K562 (cell line): ENCODE measurements at regions not wholly inside any gene's neighbourhood (a gene's known extent, or its start where the extent isn't known, plus 50 kb on each side); places are given as distances from the start of the nearest gene placed in this dataset.

Experiments
- ATAC-seq: fragments of 200-7000 bp; cut with Tn5 transposase; 3 replicates; pipeline ENCODE4 v1.9.1; 2020; ENCODE audit warnings: moderate library complexity
- BruUV-seq: library from RNA; stranded (reverse); fragments of 400-500 nt; replicated peaks from 2 replicates; lab custom pipeline; 2021; lab: Mats Ljungman, UMichigan
- CTCF ChIA-PET: fragments of 300-600 bp; formaldehyde crosslinking; extraction: SDS; loops from one replicate; lab custom pipeline; 2021; ENCODE audit warnings: low intra/inter-chr PET ratio; lab: Yijun Ruan, JAX
- POLR2A ChIA-PET: fragments of 300-600, 350-650 bp; sonication (Branson Sonifier 250); formaldehyde crosslinking; extraction: SDS; loops from one replicate; lab custom pipeline; 2021; ENCODE audit warnings: antibody characterized with exemption, inconsistent platforms; lab: Yijun Ruan, JAX
- DNase-seq, 4 experiments: peaks; one replicate each; pipeline versions ENCODE4 v3.0.0 to v3.0.0-alpha.2; 2011 to 2018; ENCODE audit warnings: low spot score in 3 of 4, mixed read lengths in 3 of 4; ENCODE audit errors: extremely low read depth in 1 of 4
- FAIRE-seq: peaks from 2 replicates; lab custom pipeline; 2011; peaks lifted over from hg19 to GRCh38; lab: Jason Lieb, UNC
- H2AFZ ChIP-seq: 2 replicates; pipeline ENCODE4 v1.6.0; 2011; ENCODE audit warnings: low read depth, low read length, control low read depth, inconsistent platforms
- H3K27ac ChIP-seq: fragments of 200-600 bp; 3 replicates; pipeline ENCODE4 v1.8.0; 2011; ENCODE audit warnings: low read depth, mild to moderate bottlenecking, control low read depth, inconsistent platforms, low read length, moderate library complexity, mixed read lengths; ENCODE audit errors: extremely low read depth
- H3K27me3 ChIP-seq, 2 experiments: fragments of 300-600 bp in 1 of 2; 2 replicates in 1 of 2; 3 replicates in 1 of 2; pipeline versions ENCODE4 v1.6.0 to v1.8.0; 2011; ENCODE audit warnings: inconsistent platforms in 2 of 2, low read length in 2 of 2, mild to moderate bottlenecking in 1 of 2, mixed read lengths in 1 of 2, moderate library complexity in 1 of 2; ENCODE audit not compliant: control insufficient read depth in 2 of 2, insufficient read depth in 2 of 2
- H3K36me3 ChIP-seq: fragments of 300-600 bp; 3 replicates; pipeline ENCODE4 v1.8.0; 2011; ENCODE audit warnings: mild to moderate bottlenecking, low read length, inconsistent platforms; ENCODE audit not compliant: control insufficient read depth, insufficient read depth
- H3K4me1 ChIP-seq, 2 experiments: fragments of 200-600 bp in 1 of 2; replicated peaks in 1 of 2; 2 replicates in 1 of 2; 3 replicates in 1 of 2; pipeline versions ENCODE4 v1.5.1 to v1.8.0; 2011; ENCODE audit warnings: inconsistent platforms in 2 of 2, low read length in 2 of 2, mild to moderate bottlenecking in 1 of 2, mixed read lengths in 1 of 2, moderate library complexity in 1 of 2; ENCODE audit not compliant: control insufficient read depth in 2 of 2, insufficient read depth in 2 of 2
- H3K4me2 ChIP-seq: 2 replicates; pipeline ENCODE4 v1.6.1; 2011; ENCODE audit warnings: low read length, control low read depth, inconsistent platforms, mixed read lengths; ENCODE audit not compliant: insufficient read depth
- H3K4me3 ChIP-seq: fragments of 200-600 bp; sonication (generic), shearing (Covaris generic); 2 replicates; pipeline ENCODE4 v1.5.1; 2016; ENCODE audit warnings: control low read depth, inconsistent platforms
- H3K79me2 ChIP-seq: fragments of 200-600 bp; 3 replicates; pipeline ENCODE4 v1.8.0; 2011; ENCODE audit warnings: low read length, inconsistent platforms; ENCODE audit not compliant: control insufficient read depth, insufficient read depth
- H3K9ac ChIP-seq, 2 experiments: 2 replicates each; pipeline versions ENCODE4 v1.6.0 to v1.6.1; 2011; ENCODE audit warnings: low read depth in 2 of 2, low read length in 2 of 2, control low read depth in 1 of 2, inconsistent platforms in 1 of 2, mild to moderate bottlenecking in 1 of 2, mixed read lengths in 1 of 2; ENCODE audit not compliant: insufficient read depth in 1 of 2
- H3K9me1 ChIP-seq: one replicate; pipeline ENCODE4 v1.6.0; 2011; ENCODE audit warnings: inconsistent platforms, mild to moderate bottlenecking, low read length, moderate library complexity; ENCODE audit not compliant: control insufficient read depth, insufficient read depth
- H3K9me3 ChIP-seq: replicated peaks from 2 replicates; pipeline ENCODE4 v1.5.1; 2011; ENCODE audit warnings: low read depth, low read length, inconsistent platforms; ENCODE audit not compliant: control insufficient read depth, insufficient read depth
- H4K20me1 ChIP-seq: replicated peaks from 2 replicates; pipeline ENCODE4 v1.6.1; 2011; ENCODE audit warnings: low read length, inconsistent platforms, mixed read lengths; ENCODE audit not compliant: control insufficient read depth, insufficient read depth
- ARID4B ChIP-seq: sonication (generic); formaldehyde crosslinking; IDR thresholded peaks from 2 replicates; pipeline ENCODE4 v1.8.0; 2022; ENCODE audit warnings: mild to moderate bottlenecking, missing genetic modification reagents
- ATF1 ChIP-seq, 2 experiments: fragments of 450-650 bp in 1 of 2; IDR thresholded peaks; 2 replicates each; pipeline ENCODE4 v1.6.1; 2016; ENCODE audit warnings: missing compliant biosample characterization in 1 of 2, missing genetic modification characterization in 1 of 2
- CHD1 ChIP-seq: fragments of 200-600 bp; sonication (generic); IDR thresholded peaks from one replicate; pipeline ENCODE4 v1.6.1; 2012; ENCODE audit warnings: mild to moderate bottlenecking, moderate library complexity, low read length, inconsistent platforms
- CHD4 ChIP-seq: fragments of 200-600 bp; sonication (generic); IDR thresholded peaks from 3 replicates; pipeline ENCODE4 v1.6.1; 2012; ENCODE audit warnings: low read depth, mild to moderate bottlenecking, mixed read lengths, low read length, inconsistent platforms; ENCODE audit not compliant: insufficient read depth, insufficient replicate concordance, poor library complexity, severe bottlenecking
- COPS2 ChIP-seq: fragments of 450-650 bp; conservative IDR thresholded peaks from 2 replicates; pipeline ENCODE4 v1.6.1; 2016; ENCODE audit warnings: mild to moderate bottlenecking, moderate library complexity
- PRMT5 ChIP-seq: sonication (generic); formaldehyde crosslinking; IDR thresholded peaks from 2 replicates; pipeline ENCODE4 v1.5.0; 2020; ENCODE audit warnings: missing genetic modification reagents
- ZBTB12 ChIP-seq: fragments of 250-450 bp; sonication (Bioruptor Pico); IDR thresholded peaks from 2 replicates; pipeline ENCODE4 v1.4.0; 2020
- ZBTB7A ChIP-seq: IDR thresholded peaks from 2 replicates; pipeline ENCODE4 v1.6.1; 2011; ENCODE audit warnings: low read depth, mild to moderate bottlenecking, low read length, moderate library complexity, borderline replicate concordance; ENCODE audit not compliant: control insufficient read depth
- ZNF592 ChIP-seq: fragments of 450-650 bp; IDR thresholded peaks from 2 replicates; pipeline ENCODE4 v1.6.1; 2017; ENCODE audit warnings: antibody characterized with exemption, mild to moderate bottlenecking
- in situ Hi-C: fragments of 300-500 bp; cut with MboI; formaldehyde crosslinking; loops from 4 replicates; pipeline ENCODE4 v1.15.0; 2018; ENCODE audit warnings: inconsistent platforms, mixed read lengths
- intact Hi-C: fragments of 100-400 bp; cut with micrococcal nuclease; formaldehyde crosslinking; loops from 2 replicates; pipeline ENCODE4 v1.14.2; 2022

- DNase-seq (no peak), FAIRE-seq (no peak), ATAC-seq (no peak)
- Histone ChIP-seq H2AFZ (no peak overlapping the region), H3K9me3 (no peaks in the 10 kb centered on the region), H3K36me3 (no peaks in the 10 kb centered on the region), H3K79me2 (no peaks in the 10 kb centered on the region), H3K4me1 (no peaks in the 10 kb centered on the region), H3K4me3 (no peak overlapping the region), H3K9me1 (no peaks in the 10 kb centered on the region), H3K4me2 (no peak overlapping the region), H3K27ac (no peak overlapping the region), H3K27me3 (no peaks in the 10 kb centered on the region), H3K9ac (no peak overlapping the region), H4K20me1 (no peaks in the 10 kb centered on the region)
- TF ChIP-seq ARID4B (CRISPR knock-in tag) (no peak), COPS2 (no peak), CHD1 (no peak), ATF1 (CRISPR knock-in tag; IDR thresholded peaks at IDR 0.05) (no peak), ATF1 (tag; IDR thresholded peaks at IDR 0.05) (no peak), PRMT5 (CRISPR knock-in tag) (no peak), ZNF592 (no peak), CHD4 (no peak), ZBTB12 (no peak), ZBTB7A (no peak)
- intact Hi-C loops = no loop called here
- CTCF ChIA-PET = no interaction called here
- in situ Hi-C loops = no loop called here
- no TSS peak for BruUV-seq
- POLR2A ChIA-PET = no interaction called here
Measured at GRCh38 chr10:64261092-64261491, 739.9 kb downstream of the REEP3 start.
